ENCODE measurements at regions not wholly inside any gene's neighbourhood (a gene's known extent, or its start where the extent isn't known, plus 50 kb on each side); places are given as distances from the start of the nearest gene placed in this dataset.
"Not testable (repeated sequence)": the region's sequence is repeated elsewhere in the genome, so short reads cannot be mapped to it uniquely, and the experiment has no call there.

DNA sequence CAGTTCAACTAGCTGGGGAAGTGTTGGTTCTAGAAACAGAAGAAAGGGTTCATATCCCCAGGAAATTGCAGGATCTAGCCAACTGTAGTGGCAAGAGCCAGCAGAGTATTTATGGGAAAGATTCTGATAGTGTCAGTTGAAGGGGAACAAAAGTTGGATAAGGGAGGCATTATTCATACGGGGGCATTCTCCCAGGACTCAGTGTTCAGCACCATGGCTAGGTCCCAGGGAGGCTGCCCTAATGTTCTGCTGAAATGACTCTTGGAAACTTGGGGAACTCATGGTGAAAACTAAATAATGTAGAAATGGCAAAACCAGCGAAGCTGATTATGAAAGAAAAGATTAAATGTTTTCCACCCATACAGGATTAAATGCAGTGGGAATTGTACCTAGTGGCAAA, 543.7 kb downstream of the TRIB2 start:
- DNase-seq (ENCODE audit: low spot score), result no peak
- TF ChIP-seq, protein P1, sequence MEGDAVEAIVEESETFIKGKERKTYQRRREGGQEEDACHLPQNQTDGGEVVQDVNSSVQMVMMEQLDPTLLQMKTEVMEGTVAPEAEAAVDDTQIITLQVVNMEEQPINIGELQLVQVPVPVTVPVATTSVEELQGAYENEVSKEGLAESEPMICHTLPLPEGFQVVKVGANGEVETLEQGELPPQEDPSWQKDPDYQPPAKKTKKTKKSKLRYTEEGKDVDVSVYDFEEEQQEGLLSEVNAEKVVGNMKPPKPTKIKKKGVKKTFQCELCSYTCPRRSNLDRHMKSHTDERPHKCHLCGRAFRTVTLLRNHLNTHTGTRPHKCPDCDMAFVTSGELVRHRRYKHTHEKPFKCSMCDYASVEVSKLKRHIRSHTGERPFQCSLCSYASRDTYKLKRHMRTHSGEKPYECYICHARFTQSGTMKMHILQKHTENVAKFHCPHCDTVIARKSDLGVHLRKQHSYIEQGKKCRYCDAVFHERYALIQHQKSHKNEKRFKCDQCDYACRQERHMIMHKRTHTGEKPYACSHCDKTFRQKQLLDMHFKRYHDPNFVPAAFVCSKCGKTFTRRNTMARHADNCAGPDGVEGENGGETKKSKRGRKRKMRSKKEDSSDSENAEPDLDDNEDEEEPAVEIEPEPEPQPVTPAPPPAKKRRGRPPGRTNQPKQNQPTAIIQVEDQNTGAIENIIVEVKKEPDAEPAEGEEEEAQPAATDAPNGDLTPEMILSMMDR (IDR thresholded peaks at IDR 0.05; ENCODE audit: extremely low read depth, missing control alignments), result no peak

DNA sequence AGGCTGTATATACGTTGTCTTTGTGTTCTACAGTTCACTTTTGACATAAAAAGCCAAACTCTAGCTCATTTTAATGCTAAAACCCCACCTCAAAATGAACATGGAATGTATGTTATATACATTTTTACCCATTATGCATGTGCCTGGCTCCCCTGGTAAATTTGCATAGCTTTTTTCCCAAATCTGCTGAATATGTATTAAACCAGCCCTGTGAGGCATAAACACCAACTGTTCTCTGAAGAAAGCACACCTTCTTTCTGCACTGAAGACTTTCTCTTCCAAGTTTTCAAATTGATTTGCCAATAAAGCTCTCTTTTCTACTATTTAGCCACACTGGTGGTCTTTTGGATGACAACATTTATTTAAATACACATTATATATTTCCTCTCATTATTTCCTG, 549.4 kb downstream of the TRIB2 start:
- no peak for DNase-seq (ENCODE audit: low spot score)
- TF ChIP-seq, protein P1 (IDR thresholded peaks at IDR 0.05; ENCODE audit: extremely low read depth, missing control alignments), result no peak

DNA sequence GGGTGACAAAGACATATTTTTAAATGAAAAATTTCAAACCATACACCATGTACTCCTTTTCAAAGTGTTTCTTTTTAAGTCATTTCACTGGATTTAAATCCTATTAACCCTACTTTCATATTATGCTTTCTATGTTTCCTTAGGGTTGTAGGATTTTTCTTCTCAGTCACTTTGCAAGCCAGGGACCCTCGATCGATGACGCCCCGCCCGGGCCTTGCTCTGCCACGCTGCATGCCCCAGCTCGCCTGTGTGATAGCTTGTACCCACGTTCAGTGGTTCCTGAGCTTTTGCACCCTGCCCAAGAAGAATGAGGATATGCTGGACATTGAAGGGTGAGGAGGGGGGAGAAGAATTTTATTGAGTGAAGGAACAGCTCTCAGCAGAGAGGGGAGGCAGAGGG, 568.0 kb downstream of the TRIB2 start:
- TF ChIP-seq, protein P1 (IDR thresholded peaks at IDR 0.05; ENCODE audit: extremely low read depth, missing control alignments), result no peak
- DNase-seq (ENCODE audit: low spot score), result no peak

DNA sequence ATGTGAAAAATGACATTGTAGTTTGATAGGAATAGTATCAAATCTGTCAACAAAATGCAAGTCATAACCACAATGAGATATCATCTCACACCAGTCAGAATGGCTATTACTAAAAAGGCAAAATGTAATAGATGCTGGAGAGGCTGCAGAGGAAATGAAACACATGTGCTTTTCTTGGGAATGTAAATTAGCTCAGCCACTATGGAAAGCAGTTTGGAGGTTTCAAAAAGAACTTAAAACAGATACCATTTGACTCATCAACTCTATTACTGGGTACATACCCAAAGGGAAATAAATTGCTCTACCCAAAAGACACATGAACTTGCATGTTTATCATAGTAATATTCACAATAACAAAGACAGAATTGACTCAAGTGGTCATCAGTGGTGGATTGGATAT, 572.6 kb downstream of the TRIB2 start:
- TF ChIP-seq, protein P1 (IDR thresholded peaks at IDR 0.05; ENCODE audit: extremely low read depth, missing control alignments), result no peak
- no peak for DNase-seq (ENCODE audit: low spot score)

DNA sequence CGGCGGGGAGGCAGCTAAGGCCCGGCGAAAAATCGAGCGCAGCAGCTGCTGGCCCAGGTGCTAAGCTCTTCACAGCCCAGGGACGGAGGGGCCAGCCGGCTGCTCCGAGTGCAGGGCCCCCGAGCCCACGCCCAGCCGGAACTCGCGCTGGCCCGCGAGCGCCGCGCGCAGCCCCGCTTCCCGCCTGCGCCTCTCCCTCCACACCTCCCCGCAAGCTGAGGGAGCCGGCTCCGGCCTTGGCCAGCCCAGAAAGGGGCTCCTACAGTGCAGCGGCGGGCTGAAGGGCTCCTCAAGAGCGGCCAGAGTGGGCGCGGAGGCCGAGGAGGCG, 591.7 kb downstream of the TRIB2 start:
- DNase-seq (ENCODE audit: low spot score), result not testable (repeated sequence)

DNA sequence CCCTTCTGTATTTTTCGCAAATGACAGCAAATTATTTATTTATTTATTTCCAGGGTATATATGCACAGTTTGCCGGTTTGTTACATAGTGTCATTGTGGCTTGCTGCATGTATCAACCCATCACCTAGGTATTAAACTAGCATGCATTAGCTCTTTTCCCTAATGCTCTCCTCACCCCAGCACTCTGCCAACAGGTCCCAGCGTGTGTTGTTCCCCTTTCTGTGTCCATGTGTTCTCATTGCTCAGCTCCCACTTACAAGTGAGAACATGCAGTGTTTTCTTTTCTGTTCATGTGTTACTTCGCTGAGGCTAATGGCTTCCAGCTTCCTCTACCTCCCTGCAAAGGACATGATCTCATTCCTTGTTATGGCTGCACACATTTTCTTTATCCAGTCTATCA, 592.3 kb downstream of the TRIB2 start:
- DNase-seq (ENCODE audit: low spot score), result no peak
- TF ChIP-seq, protein P1 (IDR thresholded peaks at IDR 0.05; ENCODE audit: extremely low read depth, missing control alignments), result no peak

DNA sequence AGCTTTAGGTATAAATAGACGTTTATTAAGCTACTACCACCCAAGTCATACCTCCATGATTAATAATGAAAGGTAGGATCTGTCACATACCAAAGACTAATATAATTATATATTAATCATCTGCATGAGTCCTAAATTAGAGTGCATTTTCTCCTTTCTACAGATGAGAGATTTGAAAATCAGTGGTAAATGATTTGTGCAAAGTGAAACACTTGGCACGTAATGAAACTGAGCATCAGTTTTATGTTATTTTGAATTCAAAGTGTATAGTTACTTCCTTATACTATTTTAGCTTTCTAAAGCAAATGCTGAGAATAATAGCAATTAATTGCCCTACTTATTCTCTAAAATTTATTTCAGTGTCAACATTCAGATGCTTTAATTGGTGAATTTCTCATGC, 615.3 kb downstream of the TRIB2 start:
- TF ChIP-seq, protein P1 (IDR thresholded peaks at IDR 0.05; ENCODE audit: extremely low read depth, missing control alignments), result no peak
- DNase-seq (ENCODE audit: low spot score), result no peak

DNA sequence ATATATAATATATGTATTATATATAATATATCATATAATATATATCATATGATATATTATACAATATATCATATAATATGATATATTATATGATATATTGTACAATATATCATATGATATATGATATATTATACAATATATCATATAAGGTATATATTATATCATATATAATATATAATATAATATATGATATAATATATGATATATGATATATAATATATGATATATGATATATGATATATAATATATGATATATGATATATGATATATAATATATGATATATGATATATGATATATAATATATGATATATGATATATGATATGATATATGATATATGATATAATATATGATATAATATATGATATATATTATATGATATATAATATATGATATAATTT, 617.3 kb downstream of the TRIB2 start:
- DNase-seq (ENCODE audit: low spot score), result not testable (repeated sequence)

DNA sequence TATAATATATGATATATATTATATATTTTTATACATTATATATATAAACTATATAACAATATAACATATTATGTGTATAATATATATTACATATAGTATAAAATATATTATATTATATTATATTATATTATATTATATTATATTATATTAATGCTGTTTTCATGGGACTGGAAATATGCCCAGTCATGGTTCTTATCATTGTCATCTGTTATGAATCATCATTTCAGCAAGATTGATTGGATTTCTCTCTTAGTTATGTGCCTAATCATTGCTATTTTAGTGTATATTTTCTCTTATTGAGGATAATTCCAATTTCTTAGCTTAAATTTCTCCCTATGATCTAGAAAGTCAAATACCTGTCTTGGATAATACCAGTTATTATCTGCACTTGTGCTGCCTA, 617.8 kb downstream of the TRIB2 start:
- no peak for DNase-seq (ENCODE audit: low spot score)
- TF ChIP-seq, protein P1 (IDR thresholded peaks at IDR 0.05; ENCODE audit: extremely low read depth, missing control alignments), result no peak

Data from GM20000 (cell line).